PC-3 (cell line): ENCODE measurements at regions not wholly inside any gene's neighbourhood (a gene's known extent, or its start where the extent isn't known, plus 50 kb on each side); places are given as distances from the start of the nearest gene placed in this dataset.

Experiments used
- ATAC-seq: fragments of 200-7000 bp; cut with Tn5 transposase; 2 replicates; pipeline ENCODE4 v1.9.1; 2020; ENCODE audit warnings: mild to moderate bottlenecking, moderate library complexity
- BruUV-seq: library from RNA; stranded (reverse); fragments of 400-500 nt; replicated peaks from 2 replicates; lab custom pipeline; 2021; lab: Mats Ljungman, UMichigan
- CTCF ChIA-PET: fragments of 300-600 bp; sonication (Branson Sonifier 250); formaldehyde crosslinking; loops from one replicate; lab custom pipeline; 2022; ENCODE audit warnings: antibody characterized with exemption; lab: Charles Lee
- POLR2A ChIA-PET: fragments of 300-600 bp; sonication (Branson Sonifier 250); formaldehyde crosslinking; loops from one replicate; lab custom pipeline; 2022; ENCODE audit warnings: antibody characterized with exemption; ENCODE audit not compliant: unreplicated experiment; lab: Charles Lee
- DNase-seq: peaks from one replicate; pipeline ENCODE4 v3.0.0-alpha.2; 2015
- H2AFZ ChIP-seq: fragments of 300-600 bp; sonication (generic); 2 replicates; pipeline ENCODE4 v1.6.0; 2016; ENCODE audit warnings: antibody characterized with exemption, low read length
- H3F3A ChIP-seq: fragments of 300-600 bp; sonication (generic); one replicate; pipeline ENCODE4 v1.6.0; 2017; ENCODE audit warnings: antibody characterized with exemption, low read length, control low read depth, mild to moderate bottlenecking; ENCODE audit not compliant: unreplicated experiment
- H3K27ac ChIP-seq: fragments of 300-600 bp; sonication (generic); 2 replicates; pipeline ENCODE4 v1.5.1; 2016; ENCODE audit warnings: mild to moderate bottlenecking, low read length
- H3K27me3 ChIP-seq: fragments of 300-600 bp; sonication (generic); 2 replicates; pipeline ENCODE4 v1.6.1; 2016; ENCODE audit warnings: low read length, mixed read lengths
- H3K36me3 ChIP-seq: fragments of 300-600 bp; sonication (generic); 2 replicates; pipeline ENCODE4 v1.6.1; 2016; ENCODE audit warnings: low read depth, mixed run types, low read length, mixed read lengths
- H3K4me1 ChIP-seq: fragments of 300-600 bp; sonication (generic); 2 replicates; pipeline ENCODE4 v1.5.1; 2016; ENCODE audit warnings: low read length; ENCODE audit not compliant: insufficient read depth
- H3K4me2 ChIP-seq: fragments of 300-600 bp; sonication (generic); 2 replicates; pipeline ENCODE4 v1.6.0; 2016; ENCODE audit warnings: low read length
- H3K4me3 ChIP-seq: fragments of 300-600 bp; sonication (generic); 2 replicates; pipeline ENCODE4 v1.5.1; 2016; ENCODE audit warnings: mild to moderate bottlenecking, low read length, mixed read lengths
- H3K79me2 ChIP-seq: fragments of 300-600 bp; sonication (generic); 2 replicates; pipeline ENCODE4 v1.6.1; 2017; ENCODE audit warnings: low read length, mixed read lengths
- H3K9ac ChIP-seq: fragments of 300-600 bp; sonication (generic); 2 replicates; pipeline ENCODE4 v1.6.0; 2016; ENCODE audit warnings: mild to moderate bottlenecking, low read length
- H3K9me2 ChIP-seq: fragments of 300-600 bp; sonication (generic); replicated peaks from 2 replicates; pipeline ENCODE4 v1.6.1; 2016; ENCODE audit warnings: mixed run types, low read length, mixed read lengths
- H3K9me3 ChIP-seq: fragments of 300-600 bp; sonication (generic); 2 replicates; pipeline ENCODE4 v1.6.1; 2016; ENCODE audit warnings: low read length, mixed read lengths
- H4K20me1 ChIP-seq: fragments of 300-600 bp; sonication (generic); 2 replicates; pipeline ENCODE4 v1.6.1; 2016; ENCODE audit warnings: low read length, mixed read lengths
- CTCF ChIP-seq: fragments of 300-600 bp; sonication (generic); conservative IDR thresholded peaks from 2 replicates; pipeline ENCODE4 v1.5.1; 2017; ENCODE audit warnings: antibody characterized with exemption, low read depth, mild to moderate bottlenecking, low read length
- EZH2 ChIP-seq: fragments of 300-600 bp; sonication (generic); IDR thresholded peaks from one replicate; pipeline ENCODE4 v1.6.1; 2017; ENCODE audit warnings: antibody characterized with exemption, mild to moderate bottlenecking, low read length; ENCODE audit not compliant: unreplicated experiment
- EZH2phosphoT487 ChIP-seq: fragments of 300-600 bp; sonication (generic); IDR thresholded peaks from 2 replicates; pipeline ENCODE4 v1.6.1; 2018; ENCODE audit warnings: mild to moderate bottlenecking, antibody characterized with exemption, low read length, borderline replicate concordance
- intact Hi-C: fragments of 100-400 bp; cut with micrococcal nuclease; formaldehyde crosslinking; loops from 2 replicates; pipeline ENCODE4 v1.9.0; 2023

GRCh38 chr9:74236857-74237256, 260.3 kb upstream of the RORB start:
- no peak for DNase-seq
- H3K79me2 ChIP-seq, result no peaks in the 10 kb centered on the region
- no peak for ATAC-seq

GRCh38 chr9:74245866-74246497, 251.2 kb upstream of the RORB start:
- intact Hi-C loops, result no loop called here
- no peaks in the 10 kb centered on the region for H4K20me1 ChIP-seq
- H3K4me2 ChIP-seq, result no peak overlapping the region
- H3K27ac ChIP-seq, result no peak overlapping the region
- no peak overlapping the region for H3K9ac ChIP-seq
- no peaks in the 10 kb centered on the region for H3K9me2 ChIP-seq
- no peaks in the 10 kb centered on the region for H3K4me1 ChIP-seq
- no peaks in the 10 kb centered on the region for H3F3A ChIP-seq
- H3K4me3 ChIP-seq, result no peak overlapping the region
- no peaks in the 10 kb centered on the region for H3K79me2 ChIP-seq
- DNase-seq, result no peak
- H2AFZ ChIP-seq, result no peak overlapping the region
- H3K36me3 ChIP-seq, result no peaks in the 10 kb centered on the region
- BruUV-seq, result no TSS peak
- ChIA-PET CTCF (no interaction called here), POLR2A (no interaction called here)
- no peaks in the 10 kb centered on the region for H3K9me3 ChIP-seq
- no peak for ATAC-seq
- no peak for TF ChIP-seq EZH2
- TF ChIP-seq EZH2phosphoT487, result no peak
- TF ChIP-seq CTCF, result no peak
- no peaks in the 10 kb centered on the region for H3K27me3 ChIP-seq

More at GRCh38 chr9:74236857-74237256, 260.3 kb upstream of the RORB start:
- Histone ChIP-seq H3K27me3 (no peaks in the 10 kb centered on the region), H3K36me3 (no peaks in the 10 kb centered on the region), H3K27ac (no peak overlapping the region), H2AFZ (no peak overlapping the region), H3F3A (no peaks in the 10 kb centered on the region), H3K9me3 (no peaks in the 10 kb centered on the region), H3K9me2 (no peaks in the 10 kb centered on the region), H3K4me1 (no peaks in the 10 kb centered on the region), H3K9ac (no peak overlapping the region), H3K4me3 (no peak overlapping the region), H3K4me2 (no peak overlapping the region), H4K20me1 (no peaks in the 10 kb centered on the region)
- intact Hi-C loops, result no loop called here
- CTCF ChIA-PET, result no interaction called here
- no TSS peak for BruUV-seq
- TF ChIP-seq EZH2phosphoT487 (no peak), EZH2 (no peak), CTCF (no peak)
- POLR2A ChIA-PET, result no interaction called here

GRCh38 chr9:74255489-74255984, 241.6 kb upstream of the RORB start:
- Histone ChIP-seq H2AFZ (no peak overlapping the region), H3K79me2 (no peaks in the 10 kb centered on the region), H3K27me3 (no peaks in the 10 kb centered on the region), H3K36me3 (no peaks in the 10 kb centered on the region), H3K4me2 (no peak overlapping the region), H3K9me3 (no peaks in the 10 kb centered on the region), H3K4me1 (no peaks in the 10 kb centered on the region), H3F3A (no peaks in the 10 kb centered on the region), H3K9ac (no peak overlapping the region), H4K20me1 (no peaks in the 10 kb centered on the region), H3K27ac (no peak overlapping the region), H3K4me3 (no peak overlapping the region), H3K9me2 (no peaks in the 10 kb centered on the region)
- TF ChIP-seq EZH2, result no peak
- no peak for TF ChIP-seq CTCF
- no peak for TF ChIP-seq EZH2phosphoT487
- ChIA-PET POLR2A (no interaction called here), CTCF (no interaction called here)
- intact Hi-C loops, result no loop called here
- DNase-seq (no peak), ATAC-seq (no peak)
- BruUV-seq, result no TSS peak
